MM.1S (cell line): ENCODE measurements at regions not wholly inside any gene's neighbourhood (a gene's known extent, or its start where the extent isn't known, plus 50 kb on each side); places are given as distances from the start of the nearest gene placed in this dataset.

Source experiments
- DNase-seq: peaks from one replicate; pipeline ENCODE4 v3.0.0-alpha.2; 2015
- H2AFZ ChIP-seq: fragments of 300-600 bp; sonication (generic); 2 replicates; pipeline ENCODE4 v1.6.0; 2016; ENCODE audit warnings: antibody characterized with exemption, low read length
- H3F3A ChIP-seq: fragments of 300-600 bp; sonication (generic); 2 replicates; pipeline ENCODE4 v1.6.1; 2016; ENCODE audit warnings: mild to moderate bottlenecking, antibody characterized with exemption, low read length, moderate library complexity, mixed read lengths; ENCODE audit not compliant: insufficient read depth
- H3K27ac ChIP-seq: fragments of 300-600 bp; sonication (generic); 2 replicates; pipeline ENCODE4 v1.5.1; 2016; ENCODE audit warnings: mild to moderate bottlenecking, low read length
- H3K27me3 ChIP-seq: fragments of 300-600 bp; sonication (generic); replicated peaks from 2 replicates; pipeline ENCODE4 v1.6.0; 2016; ENCODE audit warnings: low read length; ENCODE audit not compliant: insufficient read depth
- H3K36me3 ChIP-seq: fragments of 300-600 bp; sonication (generic); replicated peaks from 2 replicates; pipeline ENCODE4 v1.6.1; 2016; ENCODE audit warnings: mild to moderate bottlenecking, low read length, mixed read lengths; ENCODE audit not compliant: insufficient read depth
- H3K4me1 ChIP-seq: fragments of 300-600 bp; sonication (generic); 2 replicates; pipeline ENCODE4 v1.6.1; 2016; ENCODE audit warnings: low read length, mixed read lengths
- H3K4me2 ChIP-seq: fragments of 300-600 bp; sonication (generic); 2 replicates; pipeline ENCODE4 v1.6.0; 2016; ENCODE audit warnings: low read depth, low read length
- H3K4me3 ChIP-seq: fragments of 300-600 bp; sonication (generic); 2 replicates; pipeline ENCODE4 v1.5.1; 2016; ENCODE audit warnings: low read length, mixed read lengths
- H3K79me2 ChIP-seq: fragments of 300-600 bp; sonication (generic); 2 replicates; pipeline ENCODE4 v1.6.1; 2016; ENCODE audit warnings: mixed run types, low read length, mixed read lengths
- H3K9ac ChIP-seq: fragments of 300-600 bp; sonication (generic); 2 replicates; pipeline ENCODE4 v1.6.1; 2016; ENCODE audit warnings: low read length, mixed read lengths
- H3K9me2 ChIP-seq: fragments of 300-600 bp; sonication (generic); replicated peaks from 2 replicates; pipeline ENCODE4 v1.6.1; 2016; ENCODE audit warnings: mild to moderate bottlenecking, low read length, mixed read lengths; ENCODE audit not compliant: insufficient read depth
- H3K9me3 ChIP-seq: fragments of 300-600 bp; sonication (generic); replicated peaks from 2 replicates; pipeline ENCODE4 v1.6.1; 2016; ENCODE audit warnings: mild to moderate bottlenecking, low read length, mixed read lengths; ENCODE audit not compliant: insufficient read depth
- H4K20me1 ChIP-seq: fragments of 300-600 bp; sonication (generic); 2 replicates; pipeline ENCODE4 v1.6.1; 2016; ENCODE audit warnings: mild to moderate bottlenecking, low read length, moderate library complexity, mixed read lengths; ENCODE audit not compliant: insufficient read depth
- EZH2 ChIP-seq: fragments of 300-600 bp; sonication (generic); optimal IDR thresholded peaks from 2 replicates; pipeline ENCODE3; 2017; ENCODE audit warnings: low read depth, mild to moderate bottlenecking, antibody characterized with exemption, low read length, mixed read lengths
- EZH2phosphoT487 ChIP-seq: fragments of 300-600 bp; sonication (generic); IDR thresholded peaks from 2 replicates; pipeline ENCODE4 v1.6.1; 2018; ENCODE audit warnings: antibody characterized with exemption, low read length
- TF ChIP-seq, protein P1 (sequence below): fragments of 300-600 bp; sonication (generic); IDR thresholded peaks from 2 replicates; pipeline ENCODE4 v1.5.1; 2016; ENCODE audit warnings: antibody characterized with exemption, low read length, mixed read lengths

DNA sequence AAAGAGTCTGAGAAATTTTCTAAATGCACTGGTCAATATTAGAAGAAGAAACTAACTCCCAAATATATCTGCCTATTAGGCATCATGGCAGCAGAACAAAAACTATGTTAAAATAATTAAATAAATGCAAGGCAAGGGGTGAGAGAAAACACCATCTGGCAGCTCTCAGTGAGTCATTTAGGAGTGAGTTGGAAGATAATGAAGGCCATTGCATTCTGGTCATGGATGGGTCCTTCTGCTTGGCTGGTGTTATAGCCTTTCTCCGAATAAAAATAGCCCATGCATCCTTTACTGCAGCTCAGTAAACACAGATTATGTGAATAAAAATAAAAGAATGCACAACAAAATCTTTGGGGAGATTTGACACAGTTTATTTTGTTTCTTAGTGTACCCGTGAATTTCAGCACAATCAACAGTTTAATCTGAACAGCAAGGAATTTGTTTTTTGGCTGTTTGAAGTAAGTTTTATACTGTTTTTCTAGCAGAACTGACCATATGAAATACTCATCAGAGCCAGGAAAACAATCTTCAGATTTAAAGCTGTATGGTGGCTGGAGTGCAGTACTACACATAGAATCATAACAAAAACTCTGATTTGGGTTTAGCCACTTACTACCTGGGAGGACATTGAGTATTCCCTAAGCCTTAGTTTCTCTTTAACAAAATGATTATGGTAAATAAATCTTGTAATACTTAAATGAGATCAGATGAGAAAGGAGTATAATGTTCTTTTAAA lies 225.1 kb upstream of the ITGA4 start:
- DNase-seq, result no peak
- no peaks in the 10 kb centered on the region for H3K9me3 ChIP-seq
- H3K79me2 ChIP-seq, result no peaks in the 10 kb centered on the region
- no peaks in the 10 kb centered on the region for H4K20me1 ChIP-seq
- H3K36me3 ChIP-seq, result no peaks in the 10 kb centered on the region
- H3K4me1 ChIP-seq, result no peaks in the 10 kb centered on the region
- H3K9me2 ChIP-seq, result no peaks in the 10 kb centered on the region
- no peak overlapping the region for H3K27ac ChIP-seq
- no peak overlapping the region for H3K4me2 ChIP-seq
- no peak overlapping the region for H2AFZ ChIP-seq
- no peak overlapping the region for H3K4me3 ChIP-seq
- no peak overlapping the region for H3K9ac ChIP-seq
- no peaks in the 10 kb centered on the region for H3K27me3 ChIP-seq
- TF ChIP-seq EZH2, result no peak
- TF ChIP-seq, protein P1, sequence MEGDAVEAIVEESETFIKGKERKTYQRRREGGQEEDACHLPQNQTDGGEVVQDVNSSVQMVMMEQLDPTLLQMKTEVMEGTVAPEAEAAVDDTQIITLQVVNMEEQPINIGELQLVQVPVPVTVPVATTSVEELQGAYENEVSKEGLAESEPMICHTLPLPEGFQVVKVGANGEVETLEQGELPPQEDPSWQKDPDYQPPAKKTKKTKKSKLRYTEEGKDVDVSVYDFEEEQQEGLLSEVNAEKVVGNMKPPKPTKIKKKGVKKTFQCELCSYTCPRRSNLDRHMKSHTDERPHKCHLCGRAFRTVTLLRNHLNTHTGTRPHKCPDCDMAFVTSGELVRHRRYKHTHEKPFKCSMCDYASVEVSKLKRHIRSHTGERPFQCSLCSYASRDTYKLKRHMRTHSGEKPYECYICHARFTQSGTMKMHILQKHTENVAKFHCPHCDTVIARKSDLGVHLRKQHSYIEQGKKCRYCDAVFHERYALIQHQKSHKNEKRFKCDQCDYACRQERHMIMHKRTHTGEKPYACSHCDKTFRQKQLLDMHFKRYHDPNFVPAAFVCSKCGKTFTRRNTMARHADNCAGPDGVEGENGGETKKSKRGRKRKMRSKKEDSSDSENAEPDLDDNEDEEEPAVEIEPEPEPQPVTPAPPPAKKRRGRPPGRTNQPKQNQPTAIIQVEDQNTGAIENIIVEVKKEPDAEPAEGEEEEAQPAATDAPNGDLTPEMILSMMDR, result 0 out of 2 replicates have a peak, but pooled peaks have one; percentile 5
- H3F3A ChIP-seq, result no peaks in the 10 kb centered on the region

DNA sequence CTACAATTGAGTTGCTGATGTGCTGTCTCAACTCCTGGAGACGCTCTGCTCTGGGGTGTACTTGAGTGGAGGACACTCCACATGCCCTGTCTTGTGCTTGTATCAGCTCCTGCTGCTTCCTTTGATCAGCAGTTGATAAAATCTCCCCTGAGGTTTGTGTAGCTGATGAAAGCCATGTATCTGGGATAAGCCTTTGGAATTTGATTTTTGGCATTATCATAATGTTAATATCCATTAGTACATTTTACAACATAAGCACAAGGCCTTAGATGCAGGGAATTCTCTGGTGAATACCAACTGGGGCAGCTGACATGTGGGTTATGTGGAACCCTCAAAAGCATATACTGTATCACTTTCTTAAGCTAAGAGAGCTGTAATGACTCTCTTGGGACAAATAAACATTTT lies 222.7 kb upstream of the ITGA4 start:
- Histone ChIP-seq H3K4me3 (no peak overlapping the region), H3K79me2 (no peaks in the 10 kb centered on the region), H3K27ac (no peak overlapping the region), H3K36me3 (no peaks in the 10 kb centered on the region), H3K27me3 (no peaks in the 10 kb centered on the region), H3K4me2 (no peak overlapping the region), H4K20me1 (no peaks in the 10 kb centered on the region), H3K9me3 (no peaks in the 10 kb centered on the region), H2AFZ (no peak overlapping the region), H3K9ac (no peak overlapping the region), H3K4me1 (no peaks in the 10 kb centered on the region), H3F3A (no peaks in the 10 kb centered on the region), H3K9me2 (no peaks in the 10 kb centered on the region)
- DNase-seq, result no peak
- no peak for TF ChIP-seq EZH2
- TF ChIP-seq, protein P1, result no peak
- TF ChIP-seq EZH2phosphoT487, result no peak

DNA sequence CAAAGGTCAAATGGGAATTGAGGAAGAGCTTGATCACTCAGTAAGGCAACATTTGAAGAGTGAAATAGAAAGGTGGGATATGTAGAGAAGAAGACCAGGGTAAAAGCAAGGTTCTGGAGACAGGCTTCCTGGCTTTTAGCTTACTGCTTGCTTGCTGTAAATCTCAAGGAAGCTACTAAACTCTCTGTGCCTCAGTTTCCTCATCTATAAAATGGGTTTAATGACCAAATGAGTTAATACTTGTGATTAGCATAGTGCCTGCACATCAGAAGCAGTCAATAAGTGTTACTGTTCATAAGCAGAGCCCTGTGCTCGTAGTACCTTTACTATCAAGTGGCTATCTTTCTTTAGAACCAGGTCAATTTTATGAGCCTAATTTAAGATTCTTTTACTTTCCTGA lies 222.2 kb upstream of the ITGA4 start:
- Histone ChIP-seq H3K9ac (no peak overlapping the region), H3K36me3 (no peaks in the 10 kb centered on the region), H3K27ac (no peak overlapping the region), H3K4me1 (no peaks in the 10 kb centered on the region), H3K79me2 (no peaks in the 10 kb centered on the region), H3K4me3 (no peak overlapping the region), H2AFZ (no peak overlapping the region), H3F3A (no peaks in the 10 kb centered on the region), H3K27me3 (no peaks in the 10 kb centered on the region), H3K9me3 (no peaks in the 10 kb centered on the region), H3K4me2 (no peak overlapping the region), H4K20me1 (no peaks in the 10 kb centered on the region), H3K9me2 (no peaks in the 10 kb centered on the region)
- TF ChIP-seq EZH2 (no peak), EZH2phosphoT487 (no peak)
- TF ChIP-seq, protein P1, result no peak
- DNase-seq, result no peak
